GM19324 (cell line): ENCODE measurements at regions not wholly inside any gene's neighbourhood (a gene's known extent, or its start where the extent isn't known, plus 50 kb on each side); places are given as distances from the start of the nearest gene placed in this dataset.
"Not testable (repeated sequence)": the region's sequence is repeated elsewhere in the genome, so short reads cannot be mapped to it uniquely, and the experiment has no call there.

Experiments
- ATAC-seq: cut with Tn5 transposase; IDR thresholded peaks from one replicate; pipeline ENCODE4 v1.9.1; 2021; ENCODE audit warnings: mild to moderate bottlenecking, moderate library complexity; ENCODE audit not compliant: unreplicated experiment, low FRiP score

DNA sequence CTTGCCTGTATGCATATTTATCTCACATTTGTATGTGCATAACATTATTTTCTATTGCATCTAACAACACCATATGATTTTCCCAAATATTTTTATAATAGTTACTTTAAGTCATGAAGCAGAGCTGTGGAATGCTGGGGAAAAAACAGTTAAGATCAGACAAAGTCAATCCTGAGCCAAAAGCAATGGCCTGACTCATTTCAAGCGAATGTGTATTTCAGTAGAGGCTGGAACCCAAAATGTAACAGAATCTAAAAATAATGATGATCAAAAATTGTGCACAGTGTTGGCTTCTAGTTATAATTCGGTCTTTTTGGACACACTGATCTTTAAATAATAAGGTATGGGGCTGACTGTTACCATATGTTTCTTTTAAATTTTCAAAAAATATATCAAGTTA lies 516.2 kb upstream of the ADGRL3 start:
- no peak for ATAC-seq

DNA sequence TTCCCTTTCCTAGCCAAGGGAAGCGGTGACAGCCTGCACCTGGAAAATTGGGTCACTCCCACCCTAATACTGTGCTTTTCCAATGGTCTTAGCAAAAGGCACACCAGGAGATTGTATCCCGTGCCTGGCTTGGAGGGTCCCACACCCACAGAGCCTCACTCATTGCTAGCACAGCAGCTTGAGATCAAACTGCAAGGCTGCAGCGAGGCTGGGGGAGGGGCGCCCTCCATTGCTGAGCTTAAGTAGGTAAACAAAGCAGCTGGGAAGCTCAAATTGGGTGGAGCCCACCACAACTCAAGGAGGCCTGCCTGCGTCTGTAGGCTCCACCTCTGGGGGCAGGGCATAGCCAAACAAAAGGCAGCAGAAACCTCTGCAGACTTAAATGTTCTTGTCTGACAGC lies 504.1 kb upstream of the ADGRL3 start:
- not testable (repeated sequence) for ATAC-seq

DNA sequence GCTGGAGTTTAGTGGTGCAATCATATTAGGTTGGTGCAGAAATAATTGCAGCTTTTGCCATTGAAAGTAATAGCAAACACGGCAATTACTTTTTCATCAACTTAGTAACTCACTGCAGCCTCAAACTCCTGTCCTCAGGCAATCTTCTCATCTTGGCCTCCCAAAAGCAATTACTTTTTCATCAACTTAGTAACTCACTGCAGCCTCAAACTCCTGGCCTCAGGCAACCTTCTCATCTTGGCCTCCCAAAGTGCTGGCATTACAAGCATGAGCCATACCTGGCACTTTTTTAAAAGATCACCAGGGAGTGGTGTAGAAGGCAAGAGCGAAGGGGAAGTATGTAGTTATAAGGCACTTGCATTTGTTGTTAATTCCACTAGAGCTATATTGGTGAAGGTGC lies 491.1 kb upstream of the ADGRL3 start:
- no peak for ATAC-seq

DNA sequence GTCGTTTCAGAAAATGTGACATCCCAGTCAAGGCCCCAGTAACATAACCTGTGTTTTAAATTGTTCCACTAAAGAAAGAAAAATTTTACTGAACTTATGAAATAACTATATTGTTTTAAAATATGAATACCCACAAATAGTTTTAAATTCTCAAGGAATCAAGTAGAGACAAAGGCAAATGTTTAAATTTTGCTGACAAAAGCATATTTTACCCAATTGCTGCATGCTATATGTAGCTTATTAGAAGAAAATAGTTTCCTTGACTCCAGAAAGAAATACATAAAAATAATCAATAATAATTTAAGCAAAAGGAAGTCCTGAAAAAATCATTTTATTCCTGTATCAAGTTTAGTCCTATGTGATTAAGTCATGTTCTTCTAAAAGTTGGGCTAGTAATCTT lies 481.3 kb upstream of the ADGRL3 start:
- no peak for ATAC-seq

DNA sequence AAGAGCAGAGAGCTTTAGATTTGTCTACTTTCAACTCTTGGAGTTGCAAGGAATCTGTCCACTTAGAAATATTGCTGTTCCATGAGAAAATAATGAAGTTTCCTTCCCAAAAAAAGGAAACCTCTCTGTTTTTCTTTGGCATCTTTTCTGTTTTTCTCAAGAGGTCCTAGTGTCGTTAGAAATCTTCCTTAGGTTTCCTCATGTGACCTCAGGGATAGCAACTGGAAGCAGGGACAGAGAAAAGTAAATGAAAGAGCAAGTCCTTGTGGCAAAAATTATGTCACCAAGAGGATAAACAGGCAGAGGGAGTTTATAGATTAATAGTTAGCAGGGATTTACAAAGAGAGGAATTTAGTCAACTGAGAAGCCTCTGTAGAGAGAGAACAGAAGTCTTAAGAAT lies 478.4 kb upstream of the ADGRL3 start:
- no peak for ATAC-seq

DNA sequence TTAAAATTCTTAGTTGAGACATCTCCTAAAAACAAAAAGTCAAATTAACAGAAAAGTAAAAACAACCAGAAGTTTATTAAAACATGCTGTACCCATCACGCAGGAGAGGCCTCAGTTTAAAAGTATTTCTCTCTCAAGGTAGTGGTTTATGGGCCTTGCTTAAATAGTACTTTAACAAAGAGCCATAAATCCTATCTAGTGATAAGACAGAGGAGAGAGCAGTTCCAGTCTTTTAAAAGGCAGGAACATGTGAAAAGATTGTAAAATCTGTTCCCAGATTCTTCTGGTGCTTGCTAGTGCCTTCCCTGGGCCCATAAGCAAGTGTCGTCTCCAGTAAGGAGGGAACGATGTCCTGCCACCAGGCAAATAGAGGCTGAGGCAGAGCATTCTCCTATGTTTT lies 476.3 kb upstream of the ADGRL3 start:
- ATAC-seq, result no peak

DNA sequence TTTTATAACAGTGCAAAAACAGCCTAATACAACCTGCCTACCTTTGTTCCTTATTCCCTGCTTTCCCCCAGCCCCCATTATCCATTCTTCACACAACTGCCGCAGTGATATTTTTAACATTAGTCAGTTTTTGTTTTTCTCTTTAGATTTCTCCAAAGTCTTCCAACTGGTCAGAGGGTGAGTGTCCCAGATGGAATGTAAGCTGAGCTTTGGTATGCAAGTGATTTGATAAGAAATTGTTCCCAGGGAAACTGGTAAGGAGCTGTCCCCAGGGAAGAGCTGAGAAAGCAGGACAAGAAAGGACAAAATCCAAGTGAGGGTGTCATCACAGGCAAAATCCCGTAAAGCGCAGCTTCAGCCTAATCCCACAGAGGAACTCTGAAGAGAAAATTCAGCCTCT lies 475.5 kb upstream of the ADGRL3 start:
- no peak for ATAC-seq

DNA sequence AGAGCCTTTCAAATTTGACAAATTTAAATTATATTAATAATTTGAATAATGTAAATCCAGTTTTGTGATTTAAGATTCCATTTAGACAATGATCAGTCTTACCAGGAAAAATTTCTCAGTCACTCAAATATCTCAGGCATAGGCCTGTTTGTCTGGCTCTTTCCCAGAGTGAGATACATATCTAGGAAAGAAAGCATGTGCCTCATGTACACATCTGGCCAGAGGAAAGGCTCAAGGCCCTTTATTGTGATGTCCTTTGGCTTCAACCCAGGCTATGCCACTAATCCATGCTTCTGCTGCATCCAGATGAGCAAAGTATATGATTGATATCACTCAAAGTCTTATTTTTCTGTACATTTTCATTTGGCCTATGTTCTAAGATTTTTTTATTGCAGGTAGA lies 473.3 kb upstream of the ADGRL3 start:
- ATAC-seq, result no peak

DNA sequence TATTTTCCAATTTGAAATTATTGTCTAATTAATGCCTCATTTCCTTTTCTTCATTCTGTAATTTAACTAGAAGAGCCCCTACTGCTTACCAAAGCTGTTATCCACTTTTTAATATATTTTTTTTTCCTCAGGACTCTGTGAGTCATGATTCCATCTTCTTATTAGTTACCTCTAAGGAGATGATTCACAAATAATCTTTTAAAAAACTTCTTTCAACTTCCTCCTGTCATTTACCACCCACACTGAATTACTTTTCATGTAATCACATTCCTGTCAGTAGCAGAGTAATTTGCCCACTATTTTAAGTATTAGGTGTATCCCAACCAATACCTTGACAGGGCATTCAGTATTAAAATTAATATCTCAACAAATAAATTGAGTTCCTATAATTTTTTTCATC lies 470.9 kb upstream of the ADGRL3 start:
- ATAC-seq, result no peak

DNA sequence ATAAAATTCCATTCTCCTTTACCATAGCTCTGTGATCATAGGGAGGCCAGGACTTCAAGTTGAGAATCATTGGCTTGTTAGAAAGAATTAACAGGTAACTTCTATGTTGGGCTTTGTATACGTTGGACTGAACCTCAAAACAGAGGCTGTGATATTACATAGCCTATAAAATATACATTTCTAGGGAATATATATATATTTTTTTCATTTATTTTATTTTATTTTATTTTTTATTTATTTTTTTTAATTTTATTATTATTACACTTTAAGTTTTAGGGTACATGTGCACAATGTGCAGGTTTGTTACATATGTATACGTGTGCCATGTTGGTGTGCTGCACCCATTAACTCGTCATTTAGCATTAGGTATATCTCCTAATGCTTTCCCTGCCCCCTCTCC lies 470.4 kb upstream of the ADGRL3 start:
- ATAC-seq, result not testable (repeated sequence)

DNA sequence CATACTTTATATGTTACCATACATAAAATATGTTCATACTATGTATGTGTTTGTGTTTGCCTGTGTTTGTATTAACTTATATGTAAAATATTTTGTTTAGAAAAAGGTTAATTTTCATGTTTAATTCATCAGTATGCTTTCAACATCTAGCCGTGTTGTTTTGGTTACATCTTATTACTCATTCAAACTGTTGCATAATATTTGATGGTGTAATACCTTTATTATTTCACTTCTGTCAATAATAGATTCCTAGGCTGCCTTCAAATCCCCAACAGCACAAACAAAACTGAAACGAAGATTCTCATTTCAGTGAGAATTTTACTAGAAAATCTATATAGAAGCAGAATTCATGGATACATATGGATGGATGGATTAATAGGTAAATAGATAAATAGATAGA lies 462.3 kb upstream of the ADGRL3 start:
- no peak for ATAC-seq

DNA sequence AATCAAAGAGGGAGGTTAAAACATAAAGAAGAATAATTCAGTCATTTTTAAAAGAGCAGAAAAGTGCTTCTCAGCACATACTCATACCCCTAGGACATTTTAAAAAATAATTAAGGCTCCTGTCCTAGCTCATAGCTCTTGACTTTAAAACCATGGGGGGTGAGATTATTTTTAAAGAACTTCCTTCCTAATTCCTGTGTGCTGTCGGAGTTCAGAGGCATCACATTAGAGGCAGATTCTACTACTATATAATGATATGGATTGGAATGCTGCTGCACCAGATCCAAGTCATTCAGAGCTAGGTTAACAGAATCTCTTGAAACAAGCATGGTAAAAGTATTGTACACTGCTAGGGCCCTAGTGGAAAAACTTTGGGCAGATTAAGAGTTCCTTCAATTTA lies 456.5 kb upstream of the ADGRL3 start:
- no peak for ATAC-seq

DNA sequence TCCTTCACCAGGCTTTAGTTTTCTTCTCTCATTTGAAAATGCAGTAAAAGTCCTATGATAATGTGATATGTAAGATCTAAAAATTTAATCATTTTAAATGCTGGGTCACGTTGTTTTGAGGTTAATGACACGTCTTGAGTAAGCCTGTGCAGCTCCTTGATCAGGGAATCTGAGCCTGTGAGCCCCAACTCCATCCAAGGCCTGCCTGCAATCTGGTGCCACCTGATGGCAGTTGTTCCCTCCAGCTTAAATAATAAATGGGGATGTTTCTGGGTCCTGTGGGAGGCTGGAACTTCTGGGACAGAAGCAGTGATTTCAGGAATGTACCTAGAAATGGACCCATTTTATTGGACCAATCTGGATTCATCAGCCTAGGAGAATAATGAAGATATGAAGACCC lies 455.4 kb upstream of the ADGRL3 start:
- no peak for ATAC-seq

DNA sequence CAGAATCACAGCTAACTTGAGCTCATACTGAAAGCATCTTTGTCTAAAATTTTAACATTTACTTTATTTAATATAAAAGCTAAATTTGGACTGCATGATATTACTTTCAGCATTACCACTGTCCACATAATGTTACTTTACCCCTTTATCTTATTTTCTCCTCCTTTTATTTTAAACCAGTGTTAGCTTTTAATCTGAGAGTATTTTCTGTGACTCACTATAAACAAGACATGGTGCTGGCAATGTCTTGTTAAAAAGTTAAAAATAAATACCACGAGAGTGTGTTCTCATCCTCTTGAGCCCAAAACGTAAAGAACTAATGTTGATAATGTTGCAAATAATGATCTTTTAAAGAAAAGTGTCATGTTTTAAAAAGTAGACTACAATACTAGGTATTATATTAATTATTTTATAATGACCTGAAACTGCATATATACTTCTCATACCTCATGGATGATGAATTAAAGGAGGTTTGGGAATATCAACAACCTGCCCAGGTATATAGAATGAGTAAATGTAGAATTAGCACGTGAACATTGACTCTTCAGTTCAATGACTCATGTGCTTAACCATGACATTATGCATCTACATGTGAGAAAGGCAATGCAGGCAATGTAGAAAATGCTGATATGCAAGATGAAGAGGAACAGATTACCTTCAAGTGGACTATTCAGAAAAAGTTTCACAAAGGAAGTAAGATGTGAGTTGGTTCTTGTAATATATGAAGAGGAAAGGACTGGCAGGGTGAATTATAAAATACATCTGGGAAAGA lies 454.1 kb upstream of the ADGRL3 start:
- ATAC-seq, result no peak

DNA sequence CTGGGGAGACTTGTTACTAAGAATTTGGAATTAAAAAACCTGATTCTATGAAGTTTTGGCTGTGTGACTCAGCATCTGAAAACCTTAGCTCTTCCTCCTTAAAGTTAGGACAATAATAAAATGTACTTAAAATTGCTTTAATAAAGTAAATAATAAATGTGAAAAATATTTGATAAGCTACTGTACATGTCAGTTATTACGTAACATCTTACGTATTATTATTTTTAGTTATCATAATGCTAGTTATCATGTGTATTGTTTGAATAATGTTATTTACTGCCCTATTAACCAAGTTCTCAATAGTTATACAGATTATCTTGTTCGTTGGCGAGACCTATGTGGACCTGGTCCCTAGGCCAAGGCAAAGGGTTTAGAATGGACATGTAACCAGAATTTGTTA lies 449.2 kb upstream of the ADGRL3 start:
- ATAC-seq, result no peak

DNA sequence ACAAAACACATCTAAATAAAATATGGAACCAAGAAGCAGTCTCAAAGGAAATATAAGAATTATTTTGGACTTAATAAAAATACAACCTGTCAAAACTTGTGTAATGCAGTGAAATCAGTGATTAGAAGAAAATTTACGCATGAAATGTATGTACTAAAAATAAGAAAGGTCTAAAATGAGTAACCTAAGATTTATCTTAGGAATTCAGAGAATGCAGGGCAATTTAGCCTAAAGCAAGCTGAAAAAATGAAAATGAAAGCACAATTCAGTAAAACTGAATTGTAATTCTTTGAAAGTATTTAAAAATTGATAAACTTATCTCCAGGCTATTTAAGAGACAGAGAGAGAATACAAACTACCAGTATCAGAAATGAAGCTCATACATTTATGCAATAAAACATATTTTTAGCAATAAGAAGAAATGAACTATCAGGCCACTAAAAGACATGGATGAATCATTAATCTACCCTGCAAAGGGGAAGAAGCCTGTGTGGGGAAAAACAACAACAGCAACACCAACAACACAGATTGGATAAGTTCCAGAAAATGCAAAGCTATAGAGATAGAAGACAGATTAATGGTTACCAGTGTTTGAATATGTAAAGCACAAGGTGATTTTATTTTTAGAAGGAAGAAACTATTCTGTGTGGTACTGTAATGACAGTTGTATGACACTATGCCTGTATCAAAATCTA lies 442.0 kb upstream of the ADGRL3 start:
- no peak for ATAC-seq

DNA sequence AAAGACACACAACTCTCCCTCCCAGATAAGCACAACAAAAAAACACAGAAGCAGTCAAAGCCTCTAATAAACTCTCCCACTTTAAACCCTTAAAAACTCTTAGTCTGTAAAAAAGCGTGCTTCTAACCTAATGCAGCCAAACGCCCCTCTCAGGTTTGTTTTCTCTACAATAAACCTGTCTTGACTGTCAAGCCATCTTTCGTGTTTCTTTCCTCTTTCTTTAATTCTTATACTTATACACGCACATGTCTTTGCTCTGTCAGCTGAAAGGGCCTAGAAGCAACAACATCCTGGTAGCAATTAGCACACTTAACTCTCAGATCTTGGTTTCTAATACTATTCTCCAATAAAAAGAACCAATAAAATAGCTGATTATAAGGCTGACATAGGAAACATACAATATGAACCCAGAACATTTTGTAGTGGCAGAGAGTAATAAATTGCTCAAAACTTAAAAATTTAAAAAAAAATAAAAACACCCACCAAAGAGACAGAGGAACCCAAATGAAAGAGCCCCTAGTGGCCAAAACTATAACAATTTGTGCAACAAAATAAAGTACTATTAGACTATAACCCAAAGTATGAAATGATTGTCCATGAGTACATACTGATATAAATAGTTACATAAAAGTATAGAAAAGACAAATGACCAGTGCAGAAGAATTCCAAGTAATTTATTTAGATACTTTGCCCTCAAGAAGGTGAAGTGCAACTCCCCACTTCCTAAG lies 440.4 kb upstream of the ADGRL3 start:
- no peak for ATAC-seq

DNA sequence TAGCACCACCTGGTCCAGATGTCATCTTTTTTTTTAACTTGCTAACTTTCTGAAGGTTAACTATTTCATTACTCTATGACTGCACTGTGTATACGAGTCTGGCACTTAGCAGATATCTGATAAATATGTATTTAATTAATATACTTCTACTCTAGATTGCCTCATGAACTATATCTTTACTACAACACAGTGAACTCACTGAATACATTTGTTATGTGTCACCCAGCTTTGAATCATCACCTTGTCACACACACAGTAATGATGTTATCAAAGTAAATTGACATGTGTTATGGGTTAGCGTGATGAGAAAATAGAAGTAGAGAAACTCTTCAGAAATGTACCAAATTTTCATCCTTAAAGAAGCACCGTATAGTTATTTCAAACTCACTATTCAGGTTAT lies 419.3 kb upstream of the ADGRL3 start:
- ATAC-seq, result no peak

DNA sequence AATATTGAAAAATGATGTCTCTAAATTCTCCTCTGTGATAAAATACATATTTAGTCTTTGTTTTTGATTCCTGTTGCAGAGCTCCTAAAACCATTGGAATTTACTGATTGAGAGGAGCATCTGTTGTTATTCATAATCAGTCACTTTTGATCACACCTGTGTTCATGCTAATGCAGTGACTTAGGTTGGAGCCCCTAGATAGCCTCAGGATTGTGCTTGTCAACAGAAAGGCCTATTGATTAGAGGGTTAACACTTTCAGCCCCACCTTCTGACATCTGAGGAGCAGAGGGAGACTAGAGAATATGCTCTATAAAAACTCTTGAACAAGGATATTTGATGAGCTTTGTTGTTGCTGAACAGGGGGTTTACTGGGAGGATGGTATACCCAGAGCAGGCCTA lies 409.5 kb upstream of the ADGRL3 start:
- ATAC-seq, result no peak

DNA sequence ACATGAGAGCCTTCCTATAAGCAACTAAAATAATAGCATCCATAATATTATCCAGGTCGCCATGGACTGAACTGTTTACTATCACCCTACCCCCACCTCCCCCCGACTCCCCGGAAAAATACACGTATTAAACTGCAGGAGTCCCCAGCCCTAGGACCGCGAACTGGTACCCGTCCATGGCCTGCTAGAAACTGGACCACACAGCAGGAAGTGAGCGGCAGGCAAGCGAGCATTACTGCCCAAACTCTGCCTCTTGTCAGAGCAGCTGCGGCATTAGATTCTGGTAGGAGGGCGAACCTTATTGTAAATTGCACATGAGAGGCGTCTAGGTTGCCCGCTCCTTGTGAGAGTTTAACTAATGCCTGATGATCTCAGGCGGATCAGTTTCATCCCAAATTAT lies 405.8 kb upstream of the ADGRL3 start:
- no peak for ATAC-seq

DNA sequence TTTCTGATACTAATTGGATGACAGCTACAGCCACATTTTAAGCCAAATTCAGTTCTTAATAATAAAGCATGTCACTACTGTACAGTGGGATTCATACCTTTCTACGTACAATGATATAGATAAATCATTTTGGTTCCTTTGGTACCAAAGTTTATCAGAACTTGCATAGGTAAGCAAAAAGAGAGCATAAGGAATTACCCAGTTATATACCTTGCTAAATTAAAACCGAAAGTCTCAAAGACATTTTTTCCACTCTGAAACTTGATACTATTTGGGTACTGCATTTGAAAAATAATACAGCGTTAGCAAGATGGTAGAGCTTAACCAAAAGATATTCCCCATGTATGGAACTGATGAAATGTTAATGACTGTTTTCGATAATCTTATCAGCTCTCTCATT lies 400.9 kb upstream of the ADGRL3 start:
- ATAC-seq, result no peak

DNA sequence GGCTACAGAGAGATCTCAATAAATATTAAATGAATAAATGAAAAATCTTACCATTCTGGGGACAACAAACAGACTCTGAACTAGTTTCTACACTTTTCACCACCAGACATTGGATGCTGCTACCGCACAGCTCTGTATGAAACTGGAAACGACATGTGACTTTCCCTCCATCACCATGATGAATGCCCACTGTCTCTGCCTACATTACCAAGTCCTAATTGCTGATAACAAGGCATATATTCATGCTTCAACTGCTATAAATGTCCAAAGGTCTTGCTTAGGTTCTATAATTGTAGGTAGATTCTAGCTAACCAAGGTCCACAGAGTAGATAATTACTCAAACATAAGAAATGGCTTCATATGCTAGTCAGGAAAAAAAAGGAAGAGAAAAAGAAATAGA lies 399.4 kb upstream of the ADGRL3 start:
- ATAC-seq, result no peak
